Activated naive CD4-positive, alpha-beta T cell (primary cell): ENCODE measurements at regions not wholly inside any gene's neighbourhood (a gene's known extent, or its start where the extent isn't known, plus 50 kb on each side); places are given as distances from the start of the nearest gene placed in this dataset.

ENCODE experiments used
- DNase-seq, 4 experiments: peaks; one replicate each; lab custom pipeline; 2025; lab: John Stamatoyannopoulos, UW

DNA sequence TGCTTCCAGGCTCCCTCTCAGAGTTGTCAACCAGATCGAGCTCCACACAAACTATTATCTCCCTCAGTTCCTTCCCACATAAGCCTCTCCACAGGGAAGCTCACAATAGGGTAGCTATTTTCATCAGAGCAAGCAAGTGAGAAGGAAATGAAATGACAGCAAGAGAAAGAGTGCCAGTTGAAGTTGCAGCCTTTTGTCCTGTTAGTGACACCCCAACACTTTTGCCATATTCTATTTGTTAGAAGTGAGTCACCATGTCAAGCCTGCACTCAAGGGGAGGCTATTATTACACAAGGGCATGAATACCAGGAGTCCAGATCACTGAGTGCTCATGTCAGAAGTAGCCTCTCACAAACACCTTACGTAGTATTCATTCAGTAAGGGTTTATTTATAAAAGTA is 266.3 kb upstream of the NOCT start:
- DNase-seq, result no peak

GRCh38 chr4:138741766-138742377 is 273.7 kb upstream of the NOCT start:
- DNase-seq, result no peak

GRCh38 chr4:138740816-138741745 is 274.5 kb upstream of the NOCT start:
- no peak for DNase-seq

GRCh38 chr4:138736362-138736761 is 279.2 kb upstream of the NOCT start:
- no peak for DNase-seq

DNA sequence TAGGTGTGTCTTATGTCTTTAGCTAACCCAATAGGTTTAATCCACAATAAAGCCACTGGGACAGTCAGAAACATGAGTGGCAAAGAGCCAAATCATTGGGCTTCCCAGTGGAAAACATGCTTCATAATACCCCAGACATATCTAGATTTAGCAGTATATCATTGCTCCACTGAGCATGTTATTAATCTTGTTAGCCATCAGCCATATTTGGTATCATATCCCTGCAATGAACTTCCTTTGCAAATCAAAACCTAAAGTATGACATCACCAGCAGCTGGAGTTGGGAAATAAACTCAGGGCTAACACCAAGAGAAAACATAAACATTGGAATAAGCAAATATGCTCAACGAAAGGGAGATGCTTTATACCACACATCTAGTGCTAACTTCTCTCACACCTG is 280.8 kb upstream of the NOCT start:
- DNase-seq, result no peak

DNA sequence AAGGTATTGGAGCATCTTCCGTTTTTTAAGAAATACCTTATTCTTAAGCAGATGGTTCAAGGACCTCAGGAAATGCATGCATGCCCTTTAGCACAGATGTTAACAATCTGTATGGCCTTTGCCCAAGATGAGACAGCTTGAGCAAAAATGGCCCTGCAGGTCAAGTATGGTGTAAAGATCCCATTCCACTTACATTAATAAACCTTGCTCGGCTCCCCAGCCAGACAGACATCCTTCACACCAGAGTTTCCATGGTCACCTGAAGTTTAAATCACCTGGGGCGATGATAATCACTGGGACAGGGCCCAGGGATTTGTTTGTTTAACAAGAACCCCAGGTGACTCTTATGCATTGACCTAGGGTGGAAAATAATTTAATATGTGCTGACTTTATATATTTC is 287.0 kb upstream of the NOCT start:
- DNase-seq, result no peak

DNA sequence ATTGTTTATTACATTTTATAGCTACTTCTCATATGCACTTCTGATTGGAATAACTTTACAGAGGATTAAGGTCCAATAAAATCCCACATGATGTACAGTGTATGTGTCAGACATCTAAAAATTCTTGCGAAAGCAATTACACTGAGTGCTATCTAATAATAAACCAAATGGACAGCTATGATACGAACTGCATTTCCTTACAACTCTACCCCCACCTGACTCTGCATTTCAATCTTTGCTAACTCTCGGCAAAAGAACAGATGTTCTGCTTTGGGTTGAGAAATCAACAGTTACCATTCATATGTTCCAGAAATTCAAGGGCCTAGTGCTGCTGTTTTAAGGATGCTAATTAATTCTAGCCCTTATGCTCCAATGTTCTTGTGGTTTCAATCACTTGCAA is 287.9 kb upstream of the NOCT start:
- DNase-seq, result no peak

GRCh38 chr4:138724530-138724929 is 291.1 kb upstream of the NOCT start:
- no peak for DNase-seq

DNA sequence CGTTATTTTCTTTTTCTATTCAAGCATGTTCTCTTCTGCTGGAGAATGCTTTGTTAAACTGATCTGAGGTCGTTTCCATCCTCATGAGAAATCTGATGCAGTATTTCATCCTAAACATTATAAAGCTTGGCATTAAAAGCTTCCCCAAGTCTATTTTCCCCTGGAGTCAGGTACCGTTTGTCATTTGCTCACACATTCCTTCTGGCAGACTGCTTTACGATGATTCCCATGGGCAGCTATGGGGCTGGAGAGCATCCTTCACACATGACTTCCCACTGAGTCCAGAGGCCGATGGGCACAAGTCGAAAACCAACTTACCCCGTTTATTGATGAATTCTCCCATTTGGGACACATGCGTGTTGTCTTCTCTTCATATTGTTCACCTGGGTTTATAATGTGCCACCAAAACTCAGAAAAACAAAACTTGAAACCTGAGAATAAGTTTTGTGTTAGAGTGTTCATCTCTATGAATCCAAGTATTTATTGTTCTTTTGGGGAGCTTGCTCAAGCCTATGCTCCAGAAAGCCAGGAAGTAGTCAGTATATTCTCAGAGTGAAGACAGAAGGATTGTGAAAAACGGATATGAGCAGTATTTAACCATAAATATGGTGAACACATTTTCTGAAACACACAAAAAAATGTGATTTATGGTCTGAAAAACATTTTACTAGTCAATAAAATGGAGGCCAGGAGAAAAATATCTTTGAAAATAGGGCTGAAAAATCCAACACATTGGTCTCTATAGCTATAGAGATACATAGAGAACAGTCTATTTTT is 298.8 kb upstream of the NOCT start:
- no peak for DNase-seq

DNA sequence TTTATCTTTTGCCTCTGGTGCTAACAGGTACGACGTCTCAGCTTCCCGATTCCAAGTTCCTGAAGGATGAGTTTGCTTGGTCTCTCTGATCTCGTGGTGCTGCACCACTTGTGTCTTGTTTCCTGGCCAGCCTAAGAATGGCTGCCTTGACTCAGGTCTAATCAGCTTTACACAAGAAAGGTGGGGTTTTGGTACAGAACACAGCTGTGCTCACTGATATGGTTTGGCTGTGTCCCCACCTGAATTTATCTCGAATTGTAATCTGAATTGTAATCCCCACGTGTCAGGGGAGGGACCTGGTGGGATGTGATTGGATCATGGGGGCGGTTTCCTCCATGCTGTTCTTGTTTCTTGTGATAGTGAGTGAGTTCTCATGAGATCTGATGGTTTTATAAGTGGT is 305.3 kb upstream of the NOCT start:
- no peak for DNase-seq

GRCh38 chr4:138709859-138710258 is 305.7 kb upstream of the NOCT start:
- no peak for DNase-seq

DNA sequence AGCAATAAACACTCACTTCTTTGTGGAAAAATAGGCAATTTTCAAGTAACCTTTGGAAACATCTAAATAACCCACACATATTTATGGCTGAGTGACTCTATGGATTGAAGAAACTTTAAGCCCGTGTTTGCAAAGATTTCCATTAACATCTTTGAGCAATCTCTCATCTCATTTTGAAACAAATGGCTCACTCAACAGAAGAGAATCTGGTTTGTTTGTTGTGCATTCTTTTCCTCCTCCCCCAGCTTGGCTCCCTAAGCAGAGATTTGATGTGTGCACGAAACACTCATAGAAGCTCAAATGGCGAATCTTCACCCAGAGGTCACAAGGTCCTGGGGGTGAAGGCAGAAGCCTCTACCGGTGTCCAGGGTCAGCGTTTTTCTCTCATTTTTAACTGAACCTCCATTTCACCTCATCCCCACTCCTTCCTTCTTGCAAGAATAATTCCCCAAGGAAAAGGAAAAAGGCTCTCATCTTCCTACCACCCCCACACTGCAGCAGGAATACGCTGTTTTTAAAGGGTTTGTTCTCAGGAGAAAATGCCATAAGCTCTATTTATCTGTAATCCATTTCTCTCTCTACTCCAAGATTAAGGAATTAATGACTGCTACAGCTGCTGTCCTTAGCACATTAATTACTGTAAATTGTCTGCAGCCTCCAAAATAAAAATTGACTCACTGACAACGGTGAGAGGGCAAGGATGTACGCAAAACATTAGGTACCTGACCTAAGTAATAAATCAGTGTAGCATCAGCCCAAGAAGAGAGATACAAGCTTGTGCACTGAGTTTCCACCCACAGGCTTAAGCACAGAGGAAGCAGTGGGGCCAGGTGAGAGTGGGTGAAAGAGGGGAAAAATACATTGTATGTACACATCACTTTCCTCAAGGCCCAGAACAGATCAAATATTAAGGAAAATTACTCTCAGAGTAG is 307.6 kb upstream of the NOCT start:
- DNase-seq, result no peak

GRCh38 chr4:138706201-138706600 is 309.4 kb upstream of the NOCT start:
- no peak for DNase-seq

GRCh38 chr4:138702190-138702824 is 313.3 kb upstream of the NOCT start:
- no peak for DNase-seq

- DNase-seq, result no peak
Observed at GRCh38 chr4:138698641-138699040, 316.9 kb upstream of the NOCT start.

- DNase-seq, result no peak
Observed at GRCh38 chr4:138697851-138698250, 317.7 kb upstream of the NOCT start.

- DNase-seq, result no peak
Observed at GRCh38 chr4:138696771-138697170, 318.8 kb upstream of the NOCT start.

GRCh38 chr4:138696058-138696457 is 319.5 kb upstream of the NOCT start:
- no peak for DNase-seq

DNA sequence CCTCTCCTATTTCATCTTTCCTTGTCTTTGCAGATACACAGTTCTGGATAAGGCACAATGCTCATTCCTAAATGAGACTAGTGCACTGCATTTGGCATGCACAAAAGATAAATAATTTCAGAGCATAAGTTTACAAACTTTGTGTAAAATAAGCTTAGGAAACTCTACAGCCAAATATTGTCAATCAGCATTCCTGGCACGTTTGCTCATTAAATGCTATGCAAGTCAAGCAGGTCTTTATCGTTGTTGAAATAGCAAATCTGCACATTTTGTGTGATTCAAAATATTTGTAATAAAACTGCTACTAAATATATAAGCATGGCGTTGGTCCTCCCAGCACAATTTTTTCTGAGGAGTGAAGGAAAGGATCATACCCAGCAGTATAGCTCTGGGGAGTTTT is 322.1 kb upstream of the NOCT start:
- DNase-seq, result no peak

DNA sequence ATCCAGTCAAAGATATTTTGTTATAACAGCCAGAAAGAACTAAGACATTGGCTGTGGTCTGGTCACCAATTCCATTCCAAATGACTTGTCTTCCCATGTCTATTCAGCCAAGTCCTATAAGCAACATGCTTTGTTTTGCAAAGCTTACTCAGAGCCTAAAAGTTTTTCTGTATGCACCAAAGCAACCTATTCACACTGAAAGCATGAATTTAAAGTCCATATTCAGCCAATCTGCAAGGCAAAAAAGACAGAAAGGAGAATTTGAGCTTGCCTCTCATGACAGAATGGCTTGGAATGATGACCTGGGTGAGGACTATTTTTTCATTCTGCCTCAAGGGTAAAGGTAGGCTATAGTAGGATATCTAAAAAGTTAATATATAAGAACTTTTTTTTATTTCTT is 323.2 kb upstream of the NOCT start:
- DNase-seq, result no peak

GRCh38 chr4:138689593-138689992 is 326.0 kb upstream of the NOCT start:
- DNase-seq, result no peak
